ENCODE measurements at regions not wholly inside any gene's neighbourhood (a gene's known extent, or its start where the extent isn't known, plus 50 kb on each side); places are given as distances from the start of the nearest gene placed in this dataset.
"Not testable (repeated sequence)": the region's sequence is repeated elsewhere in the genome, so short reads cannot be mapped to it uniquely, and the experiment has no call there.

DNA sequence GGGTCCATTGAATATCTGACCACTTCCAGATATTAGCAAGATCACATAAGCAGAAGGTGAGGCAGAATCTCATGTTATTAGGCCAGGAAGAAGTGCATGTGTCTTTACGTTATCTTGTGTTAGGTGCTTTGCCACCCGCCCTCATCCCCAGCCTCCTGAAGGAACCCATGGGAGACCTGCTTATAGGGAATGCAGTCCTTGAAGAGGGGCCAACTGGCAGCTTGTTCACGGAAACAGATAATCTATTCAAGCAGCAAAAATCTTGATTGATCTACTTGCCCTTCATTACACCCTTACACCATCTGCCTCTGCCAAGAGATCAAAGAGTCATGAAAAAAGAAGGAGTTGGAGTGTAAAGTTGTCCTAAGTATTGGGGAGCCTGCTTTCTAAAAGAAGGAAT is 576.4 kb downstream of the HTR1B start:
- no peaks in the 10 kb centered on the region for H3K4me1 ChIP-seq
- no peak overlapping the region for H3K4me3 ChIP-seq
- H3K27me3 ChIP-seq: no peaks in the 10 kb centered on the region
- no peak overlapping the region for H3K27ac ChIP-seq
- DNase-seq: no peak
- whole genome bisulfite sequencing, 4 donors: 78 to 82% (median 80%) methylated on average over 3 of the region's 3 CpGs
- TF ChIP-seq, protein P1, sequence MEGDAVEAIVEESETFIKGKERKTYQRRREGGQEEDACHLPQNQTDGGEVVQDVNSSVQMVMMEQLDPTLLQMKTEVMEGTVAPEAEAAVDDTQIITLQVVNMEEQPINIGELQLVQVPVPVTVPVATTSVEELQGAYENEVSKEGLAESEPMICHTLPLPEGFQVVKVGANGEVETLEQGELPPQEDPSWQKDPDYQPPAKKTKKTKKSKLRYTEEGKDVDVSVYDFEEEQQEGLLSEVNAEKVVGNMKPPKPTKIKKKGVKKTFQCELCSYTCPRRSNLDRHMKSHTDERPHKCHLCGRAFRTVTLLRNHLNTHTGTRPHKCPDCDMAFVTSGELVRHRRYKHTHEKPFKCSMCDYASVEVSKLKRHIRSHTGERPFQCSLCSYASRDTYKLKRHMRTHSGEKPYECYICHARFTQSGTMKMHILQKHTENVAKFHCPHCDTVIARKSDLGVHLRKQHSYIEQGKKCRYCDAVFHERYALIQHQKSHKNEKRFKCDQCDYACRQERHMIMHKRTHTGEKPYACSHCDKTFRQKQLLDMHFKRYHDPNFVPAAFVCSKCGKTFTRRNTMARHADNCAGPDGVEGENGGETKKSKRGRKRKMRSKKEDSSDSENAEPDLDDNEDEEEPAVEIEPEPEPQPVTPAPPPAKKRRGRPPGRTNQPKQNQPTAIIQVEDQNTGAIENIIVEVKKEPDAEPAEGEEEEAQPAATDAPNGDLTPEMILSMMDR (IDR thresholded peaks at IDR 0.05): no peak
- no peak for TF ChIP-seq POLR2A (IDR thresholded peaks at IDR 0.05)
- H3K36me3 ChIP-seq: no peaks in the 10 kb centered on the region
- peaks cover 0 to 5% (median 0%) of the 10 kb centered on the region in 12 donors for H3K9me3 ChIP-seq
- intact Hi-C loops (cut with DNase I): loop anchor here in 1 of 10 donors (10.0 kb wide), 1 partner anchor 568 kb away; no protein-coding TSS in a partner anchor
- no peak for ATAC-seq

DNA sequence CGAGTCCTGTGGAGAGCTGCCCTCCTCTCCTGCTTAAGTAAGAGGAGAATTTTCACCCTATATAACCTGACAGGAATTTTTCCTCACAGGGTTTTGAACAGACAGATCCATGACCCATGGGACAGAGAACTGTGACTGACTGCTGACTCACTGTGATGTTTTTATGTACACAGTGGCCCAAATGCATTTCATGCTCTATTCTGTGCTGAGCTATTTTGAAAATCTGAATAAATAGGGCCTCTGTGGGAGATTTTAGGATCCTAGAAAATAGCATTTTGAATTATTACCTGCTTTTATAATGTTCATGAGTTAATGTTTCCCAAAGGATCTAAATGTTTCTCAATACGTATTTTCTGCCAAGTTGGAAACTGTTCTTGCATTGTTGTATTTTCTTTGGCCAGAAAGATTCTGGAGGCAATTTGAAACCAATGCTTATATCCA is 577.4 kb downstream of the HTR1B start:
- 19 to 53% (median 44%) methylated on average over 2 of the region's 2 CpGs for WGBS, 4 donors
- Histone ChIP-seq H3K4me1 (no peaks in the 10 kb centered on the region), H3K36me3 (no peaks in the 10 kb centered on the region), H3K27ac (no peak overlapping the region), H3K27me3 (no peaks in the 10 kb centered on the region), H3K4me3 (no peak overlapping the region), H3K9me3 (peaks cover 0 to 5% (median 0%) of the 10 kb centered on the region in 12 donors)
- DNase-seq (no peak), ATAC-seq (peak in 1 of 4 donors; percentile 29)
- TF ChIP-seq, protein P1 (IDR thresholded peaks at IDR 0.05): no peak
- no peak for TF ChIP-seq POLR2A (IDR thresholded peaks at IDR 0.05)
- intact Hi-C loops (cut with DNase I): loop anchor here in 1 of 10 donors (10.0 kb wide), 1 partner anchor 569 kb away; no protein-coding TSS in a partner anchor

DNA sequence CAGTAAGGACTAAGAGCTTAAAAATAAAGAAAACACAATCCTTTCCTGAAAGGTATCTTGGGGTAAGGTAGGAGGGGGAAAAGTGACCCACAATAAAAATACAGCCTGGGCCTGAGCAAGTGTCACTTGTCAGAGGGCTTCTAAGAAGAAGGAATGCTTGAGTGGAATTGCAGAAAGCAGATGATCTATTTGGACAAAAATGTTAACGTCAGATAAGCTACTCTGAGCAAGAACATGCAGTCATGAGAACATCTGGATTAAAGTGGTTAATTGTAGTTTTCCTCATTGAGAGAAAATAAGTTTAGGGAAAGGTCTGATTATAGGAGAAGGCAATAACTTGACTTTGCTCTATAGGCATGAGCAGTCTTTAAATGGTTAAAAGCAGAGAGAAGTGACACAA is 581.9 kb downstream of the HTR1B start:
- H3K4me3 ChIP-seq: no peak overlapping the region
- no peaks in the 10 kb centered on the region for H3K27me3 ChIP-seq
- H3K36me3 ChIP-seq: no peaks in the 10 kb centered on the region
- no peak for DNase-seq
- no peaks in the 10 kb centered on the region for H3K4me1 ChIP-seq
- peak in 1 of 4 donors; percentile 45 for ATAC-seq
- peaks cover 0 to 5% (median 0%) of the 10 kb centered on the region in 12 donors for H3K9me3 ChIP-seq
- TF ChIP-seq POLR2A (IDR thresholded peaks at IDR 0.05): no peak
- TF ChIP-seq, protein P1 (IDR thresholded peaks at IDR 0.05): no peak
- H3K27ac ChIP-seq: no peak overlapping the region
- 66 to 91% (median 76%) methylated on average over 1 of the region's 1 CpG for WGBS, 4 donors
- intact Hi-C loops (cut with DNase I): loop anchor here in 1 of 10 donors (10.0 kb wide), 1 partner anchor 573 kb away; no protein-coding TSS in a partner anchor

DNA sequence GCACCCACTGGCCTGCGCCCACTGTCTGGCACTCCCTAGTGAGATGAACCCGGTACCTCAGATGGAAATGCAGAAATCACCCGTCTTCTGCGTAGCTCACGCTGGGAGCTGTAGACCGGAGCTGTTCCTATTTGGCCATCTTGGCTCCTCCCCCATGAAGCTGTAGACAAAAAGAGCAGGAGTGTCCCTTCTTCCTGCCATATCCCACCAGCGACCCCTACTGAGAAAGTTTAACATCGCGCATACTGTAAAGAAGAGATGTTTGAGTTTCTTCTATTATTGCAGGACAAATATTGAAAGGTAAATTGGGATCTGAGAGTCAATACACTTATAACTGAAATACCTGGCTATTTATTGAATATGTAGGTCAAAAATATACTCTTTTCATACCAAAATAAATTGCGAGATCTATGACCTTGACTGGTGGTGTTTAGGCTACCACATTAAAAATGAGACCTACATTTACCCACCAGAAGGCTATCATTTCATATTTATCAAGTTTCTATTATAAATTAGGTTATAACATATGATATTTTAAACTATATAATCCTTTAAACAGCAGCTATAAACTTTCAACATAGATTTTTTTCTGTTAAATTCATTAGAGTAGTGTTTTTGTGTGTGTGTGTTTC is 586.3 kb downstream of the HTR1B start:
- no peak for TF ChIP-seq POLR2A (IDR thresholded peaks at IDR 0.05)
- TF ChIP-seq, protein P1 (IDR thresholded peaks at IDR 0.05): peak in 8 of 12 donors; percentile 9 to 55 (median 44)
- Histone ChIP-seq H3K36me3 (no peaks in the 10 kb centered on the region), H3K4me1 (no peaks in the 10 kb centered on the region), H3K9me3 (peaks cover 0 to 16% (median 0%) of the 10 kb centered on the region in 12 donors), H3K4me3 (peak overlapping the region in 5 of 12 donors; percentile 17 to 36 (median 27)), H3K27ac (no peak overlapping the region), H3K27me3 (no peaks in the 10 kb centered on the region)
- intact Hi-C loops (cut with DNase I): loop anchor here in 2 of 10 donors (5.0 to 10.0 kb wide), 3 partner anchors 190 to 942 kb away; no protein-coding TSS in a partner anchor
- ATAC-seq (peak in 3 of 4 donors; percentile 66 to 79 (median 69)), DNase-seq (peak in 2 of 5 donors; percentile 19 to 22)
- WGBS, 4 donors: 48 to 70% (median 53%) methylated on average over 8 to 9 of the region's 10 CpGs

DNA sequence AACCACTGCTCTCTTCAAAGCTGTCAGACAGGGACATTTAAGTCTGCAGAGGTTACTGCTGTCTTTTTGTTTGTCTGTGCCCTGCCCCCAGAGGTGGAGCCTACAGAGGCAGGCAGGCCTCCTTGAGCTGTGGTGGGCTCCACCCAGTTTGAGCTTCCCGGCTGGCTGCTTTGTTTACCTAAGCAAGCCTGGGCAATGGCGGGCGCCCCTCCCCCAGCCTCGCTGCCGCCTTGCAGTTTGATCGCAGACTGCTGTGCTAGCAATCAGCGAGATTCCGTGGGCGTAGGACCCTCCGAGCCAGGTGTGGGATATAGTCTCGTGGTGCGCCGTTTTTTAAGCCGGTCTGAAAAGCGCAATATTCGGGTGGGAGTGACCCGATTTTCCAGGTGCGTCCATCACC is 586.9 kb downstream of the HTR1B start:
- ATAC-seq, H3K4me1 ChIP-seq, H3K36me3 ChIP-seq, DNase-seq, H3K27ac ChIP-seq, H3K27me3 ChIP-seq: not testable (repeated sequence)
- Histone ChIP-seq H3K9me3 (peaks cover 0 to 16% (median 0%) of the 10 kb centered on the region in 12 donors), H3K4me3 (peak overlapping the region in 2 of 12 donors; percentile 27 to 36)
- WGBS, 4 donors: 55 to 66% methylated on average over 11 to 13 of the region's 18 CpGs; no CpG with 5 or more reads in 2 of the 4 donors
- intact Hi-C loops (cut with DNase I): loop anchor here in 2 of 10 donors (5.0 to 10.0 kb wide), 3 partner anchors 189 to 942 kb away; no protein-coding TSS in a partner anchor
